H7 (cell line): ENCODE measurements at regions not wholly inside any gene's neighbourhood (a gene's known extent, or its start where the extent isn't known, plus 50 kb on each side); places are given as distances from the start of the nearest gene placed in this dataset.
"Not testable (repeated sequence)": the region's sequence is repeated elsewhere in the genome, so short reads cannot be mapped to it uniquely, and the experiment has no call there.

Experiments used
- DNase-seq: peaks from one replicate; pipeline ENCODE4 v3.0.0; 2012
- H3K27me3 ChIP-seq: 2 replicates; pipeline ENCODE4 v1.6.0; 2011; ENCODE audit warnings: mild to moderate bottlenecking, low read length; ENCODE audit not compliant: control insufficient read depth, insufficient read depth
- H3K36me3 ChIP-seq: replicated peaks from 2 replicates; pipeline ENCODE4 v1.5.1; 2011; ENCODE audit warnings: low read length; ENCODE audit not compliant: control insufficient read depth, insufficient read depth
- H3K4me3 ChIP-seq: 2 replicates; pipeline ENCODE4 v1.5.1; 2011; ENCODE audit warnings: low read depth, mild to moderate bottlenecking, control low read depth, low read length, moderate library complexity; ENCODE audit not compliant: insufficient read depth

DNA sequence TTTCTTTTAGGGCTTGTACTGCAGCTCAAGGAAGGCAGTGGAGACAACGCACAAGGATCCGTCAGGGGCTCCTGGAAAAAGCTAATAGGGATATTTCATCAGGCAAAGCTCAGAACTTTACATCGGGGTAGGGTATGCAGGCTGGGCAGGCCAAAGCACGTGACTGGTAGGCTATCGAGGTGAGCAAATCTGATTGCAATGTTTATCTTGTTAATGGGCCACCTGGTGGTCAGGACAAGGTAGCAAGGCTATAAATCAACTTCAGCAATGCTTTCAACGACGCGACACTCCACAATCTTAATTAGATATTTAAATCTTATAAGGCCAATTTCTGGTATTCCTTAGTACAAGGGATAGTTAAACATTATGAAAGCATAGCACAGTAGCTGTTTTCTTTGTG, 1302.8 kb upstream of the EYS start:
- peaks cover 1% of the 10 kb centered on the region; the same call in 1 of the 2 replicates for H3K27me3 ChIP-seq
- peak; percentile 8 for DNase-seq
- H3K4me3 ChIP-seq = no peak overlapping the region
- H3K36me3 ChIP-seq = no peaks in the 10 kb centered on the region

DNA sequence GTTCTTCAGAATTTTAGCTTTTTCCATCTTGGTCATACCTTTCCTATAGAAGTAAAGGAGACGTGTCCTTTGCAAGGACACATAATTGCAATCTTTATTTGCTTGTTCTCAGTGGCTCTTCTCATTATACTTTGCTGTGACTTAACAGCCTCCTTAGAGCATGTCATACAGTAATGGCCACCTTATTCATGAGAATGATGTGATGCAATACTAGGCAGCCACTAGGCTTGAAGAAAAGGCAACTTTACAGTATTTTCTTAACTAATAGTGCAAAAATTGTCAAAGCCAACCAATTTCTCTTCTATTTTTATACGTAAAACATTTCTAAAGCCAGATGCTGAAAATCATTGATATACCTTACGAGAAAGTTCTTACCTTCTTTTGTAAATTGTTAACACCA, 1296.8 kb upstream of the EYS start:
- no peak overlapping the region for H3K4me3 ChIP-seq
- H3K27me3 ChIP-seq = no peaks in the 10 kb centered on the region
- DNase-seq = no peak
- no peaks in the 10 kb centered on the region for H3K36me3 ChIP-seq

DNA sequence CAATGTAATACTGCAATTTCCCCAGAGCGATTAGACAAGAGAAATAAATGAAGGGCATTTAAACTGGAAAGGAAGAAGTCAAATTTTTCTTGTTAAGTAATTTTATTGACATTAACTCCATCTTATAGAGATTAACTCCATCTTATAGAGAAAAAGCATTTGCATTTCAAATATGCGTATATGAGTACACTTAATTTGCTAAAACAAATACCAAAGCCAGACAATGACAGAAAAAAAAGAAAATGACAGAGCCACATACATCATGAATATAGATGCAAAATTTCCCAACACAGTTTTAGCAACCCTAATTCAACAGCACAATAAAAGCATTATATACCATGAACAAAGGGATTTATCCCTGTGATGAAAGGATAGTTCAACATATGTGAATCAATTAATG, 1293.1 kb upstream of the EYS start:
- no peak overlapping the region for H3K4me3 ChIP-seq
- no peaks in the 10 kb centered on the region for H3K27me3 ChIP-seq
- H3K36me3 ChIP-seq = no peaks in the 10 kb centered on the region
- DNase-seq = no peak

GRCh38 chr6:66997579-66997978, 1290.6 kb upstream of the EYS start:
- not testable (repeated sequence) for H3K36me3 ChIP-seq, H3K4me3 ChIP-seq, H3K27me3 ChIP-seq, DNase-seq

DNA sequence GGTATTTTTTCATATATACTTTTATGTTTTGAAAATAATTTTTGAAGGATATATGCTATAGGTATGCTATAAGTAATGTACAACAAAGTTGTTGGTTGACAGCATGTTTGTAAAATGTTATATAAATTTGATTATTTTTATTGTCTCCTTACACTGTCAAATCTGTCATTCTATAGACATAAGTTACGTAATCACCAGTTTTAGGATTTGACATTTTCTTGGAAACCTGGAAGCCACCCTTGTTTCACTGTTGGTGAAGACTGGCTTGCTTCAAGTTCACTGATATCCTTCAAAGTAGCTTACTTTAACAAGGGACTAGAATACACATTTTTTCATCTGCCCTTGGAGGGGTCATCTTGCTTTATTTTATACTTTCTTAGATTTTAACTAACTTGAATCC, 1288.6 kb upstream of the EYS start:
- Histone ChIP-seq H3K36me3 (no peaks in the 10 kb centered on the region), H3K27me3 (no peaks in the 10 kb centered on the region), H3K4me3 (no peak overlapping the region)
- DNase-seq = no peak

DNA sequence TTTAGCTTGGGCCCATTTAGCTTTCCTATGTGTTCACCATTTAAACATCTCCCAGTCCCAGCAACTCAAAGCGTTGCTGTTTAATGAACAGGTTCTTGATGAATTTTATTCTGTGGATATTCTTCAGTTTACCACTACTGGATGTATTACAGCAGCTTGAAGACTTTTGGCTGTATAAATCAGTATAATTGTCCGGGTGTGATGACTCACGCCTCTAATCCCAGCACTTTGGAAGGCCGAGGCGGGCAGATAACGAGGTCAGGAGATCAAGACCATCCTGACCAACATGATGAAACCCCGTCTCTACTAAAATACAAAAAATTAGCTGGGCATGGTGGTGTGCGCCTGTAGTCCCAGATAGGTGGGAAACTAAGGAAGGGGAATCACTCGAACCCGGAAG, 1286.7 kb upstream of the EYS start:
- not testable (repeated sequence) for H3K36me3 ChIP-seq, DNase-seq, H3K27me3 ChIP-seq, H3K4me3 ChIP-seq

- H3K27me3 ChIP-seq = no peaks in the 10 kb centered on the region
- no peaks in the 10 kb centered on the region for H3K36me3 ChIP-seq
- no peak overlapping the region for H3K4me3 ChIP-seq
- DNase-seq = no peak
These were observed 1286.2 kb upstream of the EYS start for GRCh38 chr6:66993272-66993671.

GRCh38 chr6:66992660-66993059, 1285.6 kb upstream of the EYS start:
- no peaks in the 10 kb centered on the region for H3K36me3 ChIP-seq
- H3K4me3 ChIP-seq = no peak overlapping the region
- DNase-seq = no peak
- H3K27me3 ChIP-seq = no peaks in the 10 kb centered on the region

GRCh38 chr6:66986940-66987339, 1279.9 kb upstream of the EYS start:
- Histone ChIP-seq H3K4me3 (no peak overlapping the region), H3K27me3 (no peaks in the 10 kb centered on the region)
- no peak for DNase-seq

GRCh38 chr6:66985816-66986215, 1278.8 kb upstream of the EYS start:
- H3K4me3 ChIP-seq = no peak overlapping the region
- DNase-seq = no peak
- no peaks in the 10 kb centered on the region for H3K27me3 ChIP-seq
- no peaks in the 10 kb centered on the region for H3K36me3 ChIP-seq

More at GRCh38 chr6:66986940-66987339, 1279.9 kb upstream of the EYS start:
- H3K36me3 ChIP-seq = no peaks in the 10 kb centered on the region

DNA sequence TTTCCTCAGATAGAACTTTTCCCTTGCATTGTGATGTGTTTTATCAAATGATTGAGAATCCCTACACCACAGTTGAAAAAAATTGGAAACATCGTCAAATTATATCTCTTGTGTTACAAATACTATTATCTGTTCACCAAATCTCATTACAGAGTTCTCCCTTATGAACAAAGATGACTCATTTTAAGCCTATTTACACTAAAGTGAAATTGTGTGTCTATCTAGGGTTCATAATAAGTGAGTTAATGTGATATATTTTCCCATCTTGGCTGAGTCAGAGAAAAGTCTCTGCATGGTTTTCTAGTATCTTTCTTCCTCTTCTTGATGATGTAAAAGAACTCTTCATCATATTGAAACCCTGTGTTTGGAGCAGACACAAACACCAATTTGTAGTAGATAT, 1263.3 kb upstream of the EYS start:
- no peak for DNase-seq
- H3K36me3 ChIP-seq = no peaks in the 10 kb centered on the region
- no peak overlapping the region for H3K4me3 ChIP-seq

DNA sequence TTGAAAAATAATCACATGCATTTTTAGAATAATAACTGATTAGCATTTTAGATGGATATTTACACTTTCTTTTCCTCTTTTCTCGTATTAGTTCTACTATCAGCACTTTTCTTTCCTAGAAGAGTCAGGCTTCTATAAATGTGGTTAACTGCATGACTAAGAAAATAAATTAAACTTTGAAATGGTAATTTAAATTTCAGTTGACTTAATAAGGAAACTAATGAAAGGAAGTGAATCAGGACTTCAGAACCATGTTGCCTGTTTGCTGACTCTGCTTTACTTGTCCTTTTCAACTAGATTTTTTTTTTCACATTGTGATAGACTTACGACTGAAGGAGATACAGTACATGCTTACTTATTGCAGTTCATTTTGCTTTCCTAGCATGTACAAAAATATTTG, 1258.2 kb upstream of the EYS start:
- no peak overlapping the region for H3K4me3 ChIP-seq
- H3K36me3 ChIP-seq = no peaks in the 10 kb centered on the region
- DNase-seq = no peak
- no peaks in the 10 kb centered on the region for H3K27me3 ChIP-seq

More for the DNA sequence above, 1263.3 kb upstream of the EYS start:
- no peaks in the 10 kb centered on the region for H3K27me3 ChIP-seq

DNA sequence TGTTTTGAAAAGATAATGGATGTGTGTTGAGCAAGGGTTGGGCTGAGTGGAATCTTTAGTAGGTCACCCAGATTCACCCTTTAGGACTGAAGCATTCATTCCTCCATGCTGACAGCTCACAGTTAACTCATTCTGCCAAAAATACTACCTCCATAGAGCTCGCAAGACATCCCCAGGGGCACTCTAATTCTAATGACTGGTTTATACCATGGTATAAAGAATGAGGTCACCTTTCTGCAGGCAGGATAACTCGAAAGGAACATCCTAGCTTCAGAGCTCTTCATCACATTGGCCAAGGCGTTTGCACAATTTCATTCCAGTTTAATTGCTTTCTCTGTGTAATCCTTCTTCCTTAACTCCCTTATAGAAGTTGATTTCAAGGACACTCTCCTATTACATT, 1257.2 kb upstream of the EYS start:
- DNase-seq = no peak
- H3K36me3 ChIP-seq = no peaks in the 10 kb centered on the region

GRCh38 chr6:66962082-66962481, 1255.1 kb upstream of the EYS start:
- H3K36me3 ChIP-seq = no peaks in the 10 kb centered on the region
- no peak overlapping the region for H3K4me3 ChIP-seq
- DNase-seq = no peak
- H3K27me3 ChIP-seq = no peaks in the 10 kb centered on the region

More for the DNA sequence above, 1257.2 kb upstream of the EYS start:
- no peaks in the 10 kb centered on the region for H3K27me3 ChIP-seq
- H3K4me3 ChIP-seq = no peak overlapping the region

- no peak overlapping the region for H3K4me3 ChIP-seq
- DNase-seq = no peak
- no peaks in the 10 kb centered on the region for H3K27me3 ChIP-seq
- H3K36me3 ChIP-seq = no peaks in the 10 kb centered on the region
These were observed 1254.2 kb upstream of the EYS start for GRCh38 chr6:66961191-66961590.

DNA sequence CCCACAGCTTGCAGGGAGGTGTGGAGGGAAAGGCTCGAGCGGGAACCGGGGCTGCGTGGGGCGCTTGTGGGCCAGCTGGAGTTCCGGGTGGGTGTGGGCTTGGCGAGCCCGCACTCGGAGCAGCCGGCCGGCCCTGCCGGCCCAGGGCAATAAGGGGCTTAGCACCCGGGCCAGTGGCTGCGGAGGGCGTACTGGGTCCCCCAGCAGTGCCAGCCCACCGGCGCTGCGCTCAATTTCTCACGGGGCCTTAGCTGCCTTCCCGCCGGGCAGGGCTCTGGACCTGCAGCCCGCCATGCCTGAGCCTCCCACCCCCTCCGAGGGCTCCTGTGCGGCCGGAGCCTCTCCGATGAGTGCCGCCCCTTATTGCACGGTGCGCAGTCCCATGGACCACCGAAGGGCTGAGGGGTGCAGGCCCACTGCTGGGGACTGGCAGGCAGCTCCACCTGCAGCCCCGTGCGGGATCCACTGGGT, 1242.2 kb upstream of the EYS start:
- Histone ChIP-seq H3K4me3 (no peak overlapping the region), H3K36me3 (no peaks in the 10 kb centered on the region), H3K27me3 (no peaks in the 10 kb centered on the region)
- DNase-seq = no peak
